ENCODE measurements at regions not wholly inside any gene's neighbourhood (a gene's known extent, or its start where the extent isn't known, plus 50 kb on each side); places are given as distances from the start of the nearest gene placed in this dataset.

GRCh38 chr5:28402590-28403301 is 1364.4 kb upstream of the CDH9 start:
- TF ChIP-seq ZNF565 (CRISPR knock-in tag; conservative IDR thresholded peaks at IDR 0.05; ENCODE audit: low read depth) (no peak), ISL1 (CRISPR knock-in tag; IDR thresholded peaks at IDR 0.05) (no peak), ZNF70 (CRISPR knock-in tag; IDR thresholded peaks at IDR 0.05) (no peak)
- TF ChIP-seq, protein P1, sequence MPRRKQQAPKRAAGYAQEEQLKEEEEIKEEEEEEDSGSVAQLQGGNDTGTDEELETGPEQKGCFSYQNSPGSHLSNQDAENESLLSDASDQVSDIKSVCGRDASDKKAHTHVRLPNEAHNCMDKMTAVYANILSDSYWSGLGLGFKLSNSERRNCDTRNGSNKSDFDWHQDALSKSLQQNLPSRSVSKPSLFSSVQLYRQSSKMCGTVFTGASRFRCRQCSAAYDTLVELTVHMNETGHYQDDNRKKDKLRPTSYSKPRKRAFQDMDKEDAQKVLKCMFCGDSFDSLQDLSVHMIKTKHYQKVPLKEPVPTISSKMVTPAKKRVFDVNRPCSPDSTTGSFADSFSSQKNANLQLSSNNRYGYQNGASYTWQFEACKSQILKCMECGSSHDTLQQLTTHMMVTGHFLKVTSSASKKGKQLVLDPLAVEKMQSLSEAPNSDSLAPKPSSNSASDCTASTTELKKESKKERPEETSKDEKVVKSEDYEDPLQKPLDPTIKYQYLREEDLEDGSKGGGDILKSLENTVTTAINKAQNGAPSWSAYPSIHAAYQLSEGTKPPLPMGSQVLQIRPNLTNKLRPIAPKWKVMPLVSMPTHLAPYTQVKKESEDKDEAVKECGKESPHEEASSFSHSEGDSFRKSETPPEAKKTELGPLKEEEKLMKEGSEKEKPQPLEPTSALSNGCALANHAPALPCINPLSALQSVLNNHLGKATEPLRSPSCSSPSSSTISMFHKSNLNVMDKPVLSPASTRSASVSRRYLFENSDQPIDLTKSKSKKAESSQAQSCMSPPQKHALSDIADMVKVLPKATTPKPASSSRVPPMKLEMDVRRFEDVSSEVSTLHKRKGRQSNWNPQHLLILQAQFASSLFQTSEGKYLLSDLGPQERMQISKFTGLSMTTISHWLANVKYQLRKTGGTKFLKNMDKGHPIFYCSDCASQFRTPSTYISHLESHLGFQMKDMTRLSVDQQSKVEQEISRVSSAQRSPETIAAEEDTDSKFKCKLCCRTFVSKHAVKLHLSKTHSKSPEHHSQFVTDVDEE (CRISPR knock-in tag; IDR thresholded peaks at IDR 0.05) = no peak

Data from SK-N-SH treated with all-trans-retinoic acid at 6 μM for 48 hours (cell line).